OCI-M2 (cell line): ENCODE measurements at regions not wholly inside any gene's neighbourhood (a gene's known extent, or its start where the extent isn't known, plus 50 kb on each side); places are given as distances from the start of the nearest gene placed in this dataset.

Source experiments
- DNase-seq: peaks from one replicate; lab custom pipeline; 2025; ENCODE audit not compliant: unreplicated experiment; lab: John Stamatoyannopoulos, UW

GRCh38 chr5:61651195-61651594, 319.1 kb downstream of the ZSWIM6 start:
- no peak for DNase-seq

GRCh38 chr5:61652916-61653315, 320.9 kb downstream of the ZSWIM6 start:
- no peak for DNase-seq

GRCh38 chr5:61653807-61654580, 321.9 kb downstream of the ZSWIM6 start:
- DNase-seq = no peak

- DNase-seq = no peak
Observed at GRCh38 chr5:61654876-61655275, 322.8 kb downstream of the ZSWIM6 start.

GRCh38 chr5:61657010-61657409, 325.0 kb downstream of the ZSWIM6 start:
- no peak for DNase-seq

- DNase-seq = no peak
Observed at GRCh38 chr5:61657686-61658085, 325.6 kb downstream of the ZSWIM6 start.

GRCh38 chr5:61658592-61659008, 326.5 kb downstream of the ZSWIM6 start:
- peak; percentile 8 for DNase-seq

- DNase-seq = no peak
Observed at GRCh38 chr5:61659221-61659696, 327.2 kb downstream of the ZSWIM6 start.

GRCh38 chr5:61662670-61663069, 330.6 kb downstream of the ZSWIM6 start:
- DNase-seq = no peak

- no peak for DNase-seq
Observed at GRCh38 chr5:61666064-61666621, 334.1 kb downstream of the ZSWIM6 start.

- DNase-seq = no peak
Observed at GRCh38 chr5:61667525-61668218, 335.6 kb downstream of the ZSWIM6 start.

GRCh38 chr5:61669531-61669930, 337.5 kb downstream of the ZSWIM6 start:
- DNase-seq = no peak

GRCh38 chr5:61670941-61671340, 338.9 kb downstream of the ZSWIM6 start:
- no peak for DNase-seq

GRCh38 chr5:61673007-61673735, 341.1 kb downstream of the ZSWIM6 start:
- DNase-seq = no peak

GRCh38 chr5:61674378-61674777, 342.3 kb downstream of the ZSWIM6 start:
- no peak for DNase-seq

GRCh38 chr5:61675015-61675692, 343.1 kb downstream of the ZSWIM6 start:
- DNase-seq = no peak

GRCh38 chr5:61677220-61677619, 345.2 kb downstream of the ZSWIM6 start:
- no peak for DNase-seq

GRCh38 chr5:61678966-61679365, 346.9 kb downstream of the ZSWIM6 start:
- DNase-seq = no peak

- no peak for DNase-seq
Observed at GRCh38 chr5:61679562-61679961, 347.5 kb downstream of the ZSWIM6 start.

GRCh38 chr5:61680247-61680646, 348.2 kb downstream of the ZSWIM6 start:
- DNase-seq = no peak

- no peak for DNase-seq
Observed at GRCh38 chr5:61683148-61683547, 351.1 kb downstream of the ZSWIM6 start.
